GM12873 (cell line): ENCODE measurements at regions not wholly inside any gene's neighbourhood (a gene's known extent, or its start where the extent isn't known, plus 50 kb on each side); places are given as distances from the start of the nearest gene placed in this dataset.

ENCODE experiments used
- CTCF ChIP-seq: IDR thresholded peaks from 2 replicates; pipeline ENCODE4 v1.5.1; 2012; ENCODE audit warnings: low read depth, mild to moderate bottlenecking, moderate library complexity, low read length, control low read depth; ENCODE audit not compliant: insufficient read depth; ENCODE audit errors: missing control alignments

- no peak for TF ChIP-seq CTCF
These were observed 382.7 kb downstream of the UTRN start for GRCh38 chr6:144667532-144668503.

GRCh38 chr6:144673807-144674206 lies 388.7 kb downstream of the UTRN start:
- no peak for TF ChIP-seq CTCF

- no peak for TF ChIP-seq CTCF
These were observed 390.2 kb downstream of the UTRN start for GRCh38 chr6:144675231-144675861.

GRCh38 chr6:144678844-144679243 lies 393.7 kb downstream of the UTRN start:
- TF ChIP-seq CTCF = no peak

- TF ChIP-seq CTCF = no peak
These were observed 396.2 kb downstream of the UTRN start for GRCh38 chr6:144681334-144681733.

- no peak for TF ChIP-seq CTCF
These were observed 398.3 kb downstream of the UTRN start for GRCh38 chr6:144683216-144684070.
